ENCODE measurements at regions not wholly inside any gene's neighbourhood (a gene's known extent, or its start where the extent isn't known, plus 50 kb on each side); places are given as distances from the start of the nearest gene placed in this dataset.

- TF ChIP-seq POLR2AphosphoS5 (IDR thresholded peaks at IDR 0.05; ENCODE audit: insufficient read depth in 1 of 2, low read depth in 1 of 2) (no peak), POLR2A (IDR thresholded peaks at IDR 0.05) (no peak)
- TF ChIP-seq, protein P1, sequence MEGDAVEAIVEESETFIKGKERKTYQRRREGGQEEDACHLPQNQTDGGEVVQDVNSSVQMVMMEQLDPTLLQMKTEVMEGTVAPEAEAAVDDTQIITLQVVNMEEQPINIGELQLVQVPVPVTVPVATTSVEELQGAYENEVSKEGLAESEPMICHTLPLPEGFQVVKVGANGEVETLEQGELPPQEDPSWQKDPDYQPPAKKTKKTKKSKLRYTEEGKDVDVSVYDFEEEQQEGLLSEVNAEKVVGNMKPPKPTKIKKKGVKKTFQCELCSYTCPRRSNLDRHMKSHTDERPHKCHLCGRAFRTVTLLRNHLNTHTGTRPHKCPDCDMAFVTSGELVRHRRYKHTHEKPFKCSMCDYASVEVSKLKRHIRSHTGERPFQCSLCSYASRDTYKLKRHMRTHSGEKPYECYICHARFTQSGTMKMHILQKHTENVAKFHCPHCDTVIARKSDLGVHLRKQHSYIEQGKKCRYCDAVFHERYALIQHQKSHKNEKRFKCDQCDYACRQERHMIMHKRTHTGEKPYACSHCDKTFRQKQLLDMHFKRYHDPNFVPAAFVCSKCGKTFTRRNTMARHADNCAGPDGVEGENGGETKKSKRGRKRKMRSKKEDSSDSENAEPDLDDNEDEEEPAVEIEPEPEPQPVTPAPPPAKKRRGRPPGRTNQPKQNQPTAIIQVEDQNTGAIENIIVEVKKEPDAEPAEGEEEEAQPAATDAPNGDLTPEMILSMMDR (IDR thresholded peaks at IDR 0.05) = no peak
- Histone ChIP-seq H3K27me3 (no peaks in the 10 kb centered on the region), H3K4me1 (no peaks in the 10 kb centered on the region), H3K9me3 (no peaks in the 10 kb centered on the region), H3K36me3 (no peaks in the 10 kb centered on the region), H3K27ac (no peak overlapping the region), H3K4me3 (no peak overlapping the region)
- intact Hi-C loops (cut with DNase I) = no loop called here
- DNase-seq (ENCODE audit: extremely low spot score in 2 of 2) = no peak
Measured at GRCh38 chr4:178082906-178083305, 640.7 kb upstream of the AGA start.

GRCh38 chr4:178083968-178084367 is 641.7 kb upstream of the AGA start:
- TF ChIP-seq, protein P1 (IDR thresholded peaks at IDR 0.05) = no peak
- TF ChIP-seq POLR2A (IDR thresholded peaks at IDR 0.05) (no peak), POLR2AphosphoS5 (IDR thresholded peaks at IDR 0.05; ENCODE audit: insufficient read depth in 1 of 2, low read depth in 1 of 2) (no peak)
- no peaks in the 10 kb centered on the region for H3K9me3 ChIP-seq
- no peak overlapping the region for H3K4me3 ChIP-seq
- no peak for DNase-seq (ENCODE audit: extremely low spot score in 2 of 2)
- no peaks in the 10 kb centered on the region for H3K36me3 ChIP-seq
- intact Hi-C loops (cut with DNase I) = no loop called here
- no peaks in the 10 kb centered on the region for H3K27me3 ChIP-seq
- no peak overlapping the region for H3K27ac ChIP-seq
- no peaks in the 10 kb centered on the region for H3K4me1 ChIP-seq

DNA sequence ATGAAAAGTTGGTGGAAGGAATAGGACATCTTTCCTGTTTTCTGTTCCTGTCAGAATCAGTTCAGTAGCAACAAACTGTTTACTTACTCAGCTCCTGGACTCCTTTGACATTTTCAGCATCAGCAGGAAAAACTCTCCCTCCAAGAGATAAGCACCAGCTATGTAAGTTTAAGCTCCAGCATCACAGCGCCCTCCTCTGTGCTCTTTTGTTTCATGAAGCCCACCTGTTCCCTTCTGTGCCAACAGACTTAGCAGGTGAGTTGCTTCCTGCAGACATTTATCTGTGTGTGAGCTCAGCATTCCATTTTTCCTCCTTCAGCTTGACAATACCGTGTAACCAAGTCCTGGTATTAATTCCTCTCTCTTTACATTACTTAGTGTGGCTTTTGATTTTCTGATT is 644.1 kb upstream of the AGA start:
- no peak for DNase-seq (ENCODE audit: extremely low spot score in 2 of 2)
- Histone ChIP-seq H3K4me3 (no peak overlapping the region), H3K4me1 (no peaks in the 10 kb centered on the region), H3K36me3 (no peaks in the 10 kb centered on the region), H3K27me3 (no peaks in the 10 kb centered on the region), H3K9me3 (no peaks in the 10 kb centered on the region), H3K27ac (no peak overlapping the region)
- TF ChIP-seq, protein P1 (IDR thresholded peaks at IDR 0.05) = no peak
- TF ChIP-seq POLR2AphosphoS5 (IDR thresholded peaks at IDR 0.05; ENCODE audit: insufficient read depth in 1 of 2, low read depth in 1 of 2) (no peak), POLR2A (IDR thresholded peaks at IDR 0.05) (no peak)
- intact Hi-C loops (cut with DNase I) = no loop called here

DNA sequence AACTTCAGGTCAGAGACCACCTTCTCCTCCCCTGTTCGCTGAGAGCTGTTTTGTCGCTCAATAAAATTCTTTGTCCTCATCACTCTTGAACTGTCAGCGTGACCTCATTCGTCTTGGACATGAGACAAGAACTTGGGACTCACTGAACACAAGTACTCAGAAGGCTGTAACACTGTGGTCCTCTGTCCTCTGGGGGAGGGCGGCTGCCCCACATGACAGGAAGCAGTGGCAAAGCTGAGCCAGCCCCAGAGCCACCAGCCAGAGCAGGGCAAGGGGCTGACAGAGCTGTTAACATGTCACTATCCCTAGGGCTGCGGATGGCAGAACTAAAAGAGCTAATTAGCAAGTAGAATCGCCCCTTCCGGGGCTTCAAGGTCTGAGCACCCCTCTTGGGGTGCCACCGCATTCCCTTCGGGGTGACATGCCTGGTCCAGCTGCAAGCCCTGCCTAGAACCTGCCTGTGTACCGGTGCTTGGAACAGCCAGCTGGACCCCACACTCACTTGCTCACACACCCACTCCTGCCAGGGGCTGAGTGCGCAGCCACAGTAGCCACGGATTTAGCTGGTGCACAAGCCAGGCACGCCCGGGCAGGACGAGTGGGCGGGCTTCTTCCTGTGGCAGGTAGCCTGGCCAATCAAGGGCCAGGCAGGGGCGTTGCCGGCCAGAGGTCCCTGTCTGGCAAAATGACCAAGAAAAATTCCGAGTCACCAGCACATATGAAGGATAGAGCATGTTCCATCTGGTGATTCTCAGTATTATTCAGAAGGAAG is 648.6 kb upstream of the AGA start:
- TF ChIP-seq, protein P1 (IDR thresholded peaks at IDR 0.05) = no peak
- TF ChIP-seq POLR2AphosphoS5 (IDR thresholded peaks at IDR 0.05; ENCODE audit: insufficient read depth in 1 of 2, low read depth in 1 of 2) (no peak), POLR2A (IDR thresholded peaks at IDR 0.05) (no peak)
- H3K4me3 ChIP-seq = no peak overlapping the region
- no peaks in the 10 kb centered on the region for H3K4me1 ChIP-seq
- intact Hi-C loops (cut with DNase I) = no loop called here
- no peaks in the 10 kb centered on the region for H3K27me3 ChIP-seq
- no peak for DNase-seq (ENCODE audit: extremely low spot score in 2 of 2)
- H3K36me3 ChIP-seq = no peaks in the 10 kb centered on the region
- no peak overlapping the region for H3K27ac ChIP-seq
- no peaks in the 10 kb centered on the region for H3K9me3 ChIP-seq

DNA sequence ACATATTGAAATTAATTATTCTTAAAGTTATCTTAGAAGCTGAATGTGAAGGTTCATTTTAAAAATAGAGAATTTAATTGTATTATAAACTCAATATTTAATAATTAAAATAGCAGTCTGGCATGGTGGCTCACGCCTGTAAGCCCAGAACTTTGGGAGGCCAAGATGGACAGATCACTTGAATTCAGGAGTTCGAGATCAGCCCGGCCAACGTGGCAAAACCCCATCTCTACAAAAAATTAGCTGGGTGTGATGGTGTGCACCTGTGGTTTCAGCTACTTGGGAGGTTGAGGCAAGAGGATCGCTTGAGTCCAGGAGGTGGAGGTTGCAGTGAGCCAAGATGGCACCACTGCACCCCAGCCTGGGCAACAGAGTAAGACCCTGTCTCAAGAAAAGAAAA is 659.9 kb upstream of the AGA start:
- DNase-seq (ENCODE audit: extremely low spot score in 2 of 2) = no peak
- Histone ChIP-seq H3K27me3 (no peaks in the 10 kb centered on the region), H3K9me3 (no peaks in the 10 kb centered on the region), H3K36me3 (no peaks in the 10 kb centered on the region), H3K4me3 (no peak overlapping the region), H3K4me1 (no peaks in the 10 kb centered on the region), H3K27ac (no peak overlapping the region)
- no peak for TF ChIP-seq POLR2A (IDR thresholded peaks at IDR 0.05)
- TF ChIP-seq, protein P1 (IDR thresholded peaks at IDR 0.05) = no peak
- TF ChIP-seq POLR2AphosphoS5 (IDR thresholded peaks at IDR 0.05; ENCODE audit: insufficient read depth in 1 of 2, low read depth in 1 of 2) = no peak
- intact Hi-C loops (cut with DNase I) = no loop called here

Measured in vagina (tissue), 2 donors.